AG20443 (cell line): ENCODE measurements at regions not wholly inside any gene's neighbourhood (a gene's known extent, or its start where the extent isn't known, plus 50 kb on each side); places are given as distances from the start of the nearest gene placed in this dataset.
"Not testable (repeated sequence)": the region's sequence is repeated elsewhere in the genome, so short reads cannot be mapped to it uniquely, and the experiment has no call there.

Experiments used
- DNase-seq: peaks from one replicate; pipeline ENCODE4 v3.0.0; 2012; ENCODE audit warnings: low spot score, mixed read lengths

GRCh38 chr17:72452286-72453173 lies 331.7 kb downstream of the SOX9 start:
- DNase-seq = no peak

DNA sequence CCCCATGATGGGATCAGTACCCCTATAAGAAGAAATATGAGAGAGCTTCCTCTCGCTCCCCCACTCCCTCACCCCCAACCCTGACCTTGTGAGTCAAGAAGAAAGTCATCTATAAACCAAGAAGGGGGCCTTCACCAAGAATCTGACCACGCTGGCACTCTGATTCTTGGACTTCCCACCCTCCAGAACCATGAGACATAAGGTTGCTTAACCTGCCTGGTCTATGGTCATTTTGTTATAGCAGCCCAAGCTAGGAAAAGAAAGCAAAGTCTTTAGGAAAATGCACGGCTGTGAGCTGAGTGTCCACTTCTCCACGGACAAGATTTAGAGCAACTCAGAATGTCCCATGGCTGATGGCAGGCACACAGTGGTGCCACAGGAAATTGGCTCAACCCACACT lies 333.5 kb downstream of the SOX9 start:
- no peak for DNase-seq

GRCh38 chr17:72455562-72455961 lies 334.7 kb downstream of the SOX9 start:
- no peak for DNase-seq

DNA sequence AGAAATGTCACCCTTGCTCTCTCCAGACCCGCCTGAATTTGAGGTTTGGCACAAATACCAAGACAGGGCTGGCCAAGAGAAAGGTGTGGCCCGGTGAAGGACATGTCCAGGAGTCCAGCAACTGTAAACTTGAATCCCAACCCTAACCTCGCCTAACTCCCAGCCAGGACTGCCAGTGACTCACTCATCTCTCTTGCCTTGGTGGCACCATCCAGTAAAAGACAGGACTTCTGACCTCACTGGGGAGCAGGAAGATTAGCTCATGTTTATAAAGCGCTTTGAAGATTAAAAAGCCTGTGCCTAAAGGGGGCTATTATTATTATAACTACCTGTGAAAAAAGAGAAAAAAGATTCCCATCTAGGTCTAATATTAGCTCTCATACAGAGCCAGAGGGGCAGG lies 335.3 kb downstream of the SOX9 start:
- peak; percentile 77 for DNase-seq

DNA sequence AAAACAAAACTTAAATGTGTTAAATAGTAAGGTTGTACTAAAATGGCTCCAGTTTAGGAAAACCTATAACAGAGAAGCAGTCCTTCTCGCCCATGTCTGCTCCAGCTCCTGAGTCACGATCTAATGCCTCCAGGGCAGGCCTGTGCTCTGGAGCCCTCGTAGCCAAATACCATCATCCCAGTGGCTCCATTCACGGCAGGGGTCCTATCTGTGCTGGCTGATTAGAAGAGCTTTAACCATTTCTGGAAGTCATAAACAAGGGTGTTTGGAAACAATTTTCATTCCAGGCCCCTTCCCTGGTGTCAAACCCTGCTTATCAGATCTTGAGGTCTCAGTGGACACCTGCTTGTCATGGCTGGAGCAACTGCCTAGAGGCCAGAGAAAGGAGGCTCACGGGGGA lies 336.9 kb downstream of the SOX9 start:
- no peak for DNase-seq

- no peak for DNase-seq
These were observed 337.5 kb downstream of the SOX9 start for GRCh38 chr17:72458301-72458700.

GRCh38 chr17:72460711-72461110 lies 339.9 kb downstream of the SOX9 start:
- DNase-seq = peak; percentile 33

DNA sequence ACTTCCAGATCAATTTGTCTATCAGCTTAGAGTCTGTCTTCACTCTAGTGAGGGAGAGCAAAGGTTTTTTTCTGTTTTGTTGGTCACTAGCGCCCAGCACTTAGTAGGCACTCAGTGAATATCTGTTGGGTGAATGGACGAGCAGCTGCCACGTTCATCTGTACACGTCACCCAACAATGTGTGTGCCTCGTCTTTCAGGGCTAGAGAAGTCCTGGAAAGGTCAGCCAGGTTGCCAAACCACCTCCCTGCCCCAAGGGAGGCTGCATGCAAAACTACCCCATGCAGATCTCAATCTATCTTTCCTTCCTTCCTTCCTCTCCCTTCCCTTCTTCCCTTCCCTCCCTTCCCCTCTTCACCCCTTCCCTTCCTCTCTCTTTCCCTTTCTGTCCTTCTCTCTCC lies 340.9 kb downstream of the SOX9 start:
- no peak for DNase-seq

GRCh38 chr17:72462407-72462806 lies 341.6 kb downstream of the SOX9 start:
- no peak for DNase-seq

DNA sequence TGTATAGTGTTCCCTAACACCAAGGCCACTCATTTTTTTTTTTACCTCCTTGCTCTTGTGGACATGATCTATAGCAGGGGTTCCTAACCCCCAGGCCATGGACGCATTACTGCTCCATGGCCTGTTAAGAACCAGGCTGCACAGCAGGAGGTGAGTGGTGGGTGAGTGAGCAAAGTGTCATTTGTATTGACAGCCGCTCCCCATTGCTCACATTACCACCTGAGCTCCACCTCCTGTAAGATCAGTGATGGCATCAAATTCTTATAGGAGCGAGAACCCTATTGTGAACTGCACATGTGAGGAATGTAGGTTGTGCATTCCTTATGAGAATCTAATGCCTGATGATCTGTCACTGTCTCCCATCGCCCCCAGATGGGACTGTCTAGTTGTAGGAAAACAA lies 342.0 kb downstream of the SOX9 start:
- no peak for DNase-seq

DNA sequence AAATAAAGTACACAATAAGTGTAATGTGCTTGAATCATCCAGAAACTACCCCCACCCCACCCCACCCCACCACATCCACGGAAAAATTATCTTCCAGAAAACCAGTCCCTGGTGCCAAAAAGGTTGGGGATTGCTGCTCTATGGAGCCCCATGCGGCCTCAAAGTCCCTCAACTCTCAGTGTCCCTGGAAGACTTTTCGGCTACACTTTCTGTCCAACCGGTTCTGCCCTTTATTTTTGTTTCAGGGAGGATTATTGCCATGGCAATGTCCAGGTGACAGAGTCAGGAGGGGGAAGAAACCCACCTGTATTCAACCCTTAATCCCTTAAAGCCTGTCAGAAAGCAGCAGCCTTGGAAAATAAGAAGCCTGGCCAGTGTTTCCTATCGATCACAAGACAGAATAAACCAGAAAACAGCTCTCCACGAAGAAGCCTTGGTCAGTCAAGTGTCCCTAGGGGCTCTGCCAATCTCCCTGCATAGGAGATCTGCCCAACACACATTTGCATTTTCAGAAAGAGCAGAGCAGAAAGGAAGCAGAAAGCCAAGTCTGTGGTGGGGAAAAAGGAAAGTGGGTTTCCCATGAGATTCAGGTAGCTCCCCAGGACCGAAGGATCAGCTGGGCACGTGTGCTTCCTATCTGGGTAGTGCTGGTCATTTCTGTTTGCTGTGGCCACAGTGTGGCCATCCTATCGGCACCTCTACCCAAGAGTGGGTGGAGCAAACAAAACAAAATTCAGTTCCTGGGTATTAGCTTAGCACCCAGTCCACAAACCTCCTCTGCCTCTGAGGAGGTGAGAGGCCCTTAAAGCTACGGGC lies 342.7 kb downstream of the SOX9 start:
- no peak for DNase-seq

GRCh38 chr17:72464221-72464620 lies 343.4 kb downstream of the SOX9 start:
- DNase-seq = not testable (repeated sequence)

- DNase-seq = no peak
These were observed 344.6 kb downstream of the SOX9 start for GRCh38 chr17:72465191-72466024.

- DNase-seq = peak; percentile 29
These were observed 345.4 kb downstream of the SOX9 start for GRCh38 chr17:72466199-72466598.

- no peak for DNase-seq
These were observed 345.8 kb downstream of the SOX9 start for GRCh38 chr17:72466606-72467005.

GRCh38 chr17:72467841-72468653 lies 347.2 kb downstream of the SOX9 start:
- peak; percentile 79 for DNase-seq

DNA sequence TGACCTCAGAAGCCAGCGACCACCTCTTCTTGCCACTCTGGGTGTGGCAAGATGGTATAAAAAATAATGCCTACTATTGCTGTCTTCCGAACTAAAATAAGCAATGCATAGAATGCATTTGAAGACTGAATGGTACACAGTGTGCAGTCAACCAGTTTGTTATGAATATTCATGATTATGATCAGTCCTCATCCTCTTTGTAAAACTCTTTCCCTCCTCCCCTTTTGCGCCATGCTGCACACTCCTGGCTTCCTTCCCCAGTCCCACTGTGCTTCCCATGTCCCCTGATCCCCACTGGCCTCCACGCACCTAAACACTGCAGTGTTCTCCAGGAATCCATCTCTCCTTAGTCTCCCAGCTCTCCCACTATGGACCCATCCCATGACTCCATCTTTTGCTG lies 348.0 kb downstream of the SOX9 start:
- no peak for DNase-seq

DNA sequence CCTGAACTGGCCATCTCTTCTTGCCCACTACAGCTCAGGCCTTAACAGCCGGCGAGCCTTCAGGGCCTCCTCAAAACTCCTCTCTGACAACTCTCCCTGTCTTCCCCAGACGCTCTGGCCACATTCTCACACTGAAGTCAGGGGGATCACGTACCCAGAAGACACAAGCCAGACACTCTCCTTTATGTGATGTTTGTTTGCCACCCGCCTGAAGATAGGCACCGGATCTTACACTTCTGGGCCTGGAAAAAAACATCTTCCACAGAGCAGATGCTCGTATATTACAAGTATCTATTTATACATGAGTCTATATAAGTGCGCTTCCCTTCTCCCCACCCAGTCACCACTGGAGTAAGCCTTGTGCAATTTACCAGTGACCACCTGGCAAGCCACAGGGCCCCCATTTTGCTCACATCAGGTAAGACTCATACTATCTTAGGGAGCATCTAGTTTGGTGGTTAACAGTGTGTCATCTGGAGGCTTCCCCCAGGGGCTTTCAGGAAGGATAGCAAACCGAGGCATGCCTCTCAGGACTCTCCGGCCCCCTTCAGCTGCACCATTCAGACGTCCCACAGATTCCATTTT lies 349.4 kb downstream of the SOX9 start:
- no peak for DNase-seq

DNA sequence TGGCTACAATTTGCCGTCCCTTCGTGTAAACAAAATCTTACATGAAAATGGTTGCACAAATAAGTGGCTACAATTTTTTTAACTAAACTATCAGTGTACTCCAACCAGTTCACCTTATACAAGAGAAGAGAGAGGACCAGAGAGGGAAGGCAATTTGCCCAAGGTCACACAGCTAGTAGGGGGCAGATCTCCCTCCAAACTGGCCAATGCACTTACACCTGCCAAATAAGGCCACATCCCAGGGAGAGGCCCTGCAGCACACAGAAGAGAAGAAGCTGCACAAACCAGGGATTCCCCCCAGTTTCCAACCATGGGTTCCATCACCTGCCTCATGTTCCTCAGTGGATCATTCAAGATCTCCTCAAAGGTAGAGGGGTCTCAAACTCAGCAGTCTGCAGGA lies 349.9 kb downstream of the SOX9 start:
- DNase-seq = no peak

GRCh38 chr17:72471296-72471695 lies 350.5 kb downstream of the SOX9 start:
- DNase-seq = no peak

DNA sequence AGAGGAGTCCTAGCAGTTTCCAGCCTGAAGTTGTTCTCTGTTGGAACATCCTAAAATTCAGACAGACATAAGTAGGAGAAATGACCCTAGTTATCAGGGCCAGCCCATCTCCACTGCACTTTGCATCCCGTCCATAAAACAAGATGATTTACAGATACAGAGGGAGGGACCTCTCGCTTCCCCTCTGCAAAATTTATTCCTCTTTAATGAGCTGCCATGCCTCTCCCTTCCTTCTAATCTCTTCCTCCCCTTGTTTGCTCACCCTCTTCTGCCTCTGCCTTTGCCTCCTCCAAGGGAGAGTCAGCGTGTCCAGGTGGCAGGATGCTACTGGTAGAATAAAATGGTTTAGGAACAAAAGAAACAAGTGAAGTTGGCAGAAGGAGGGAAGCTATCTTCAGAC lies 351.3 kb downstream of the SOX9 start:
- DNase-seq = no peak
